HG02623 (cell line): ENCODE measurements at regions not wholly inside any gene's neighbourhood (a gene's known extent, or its start where the extent isn't known, plus 50 kb on each side); places are given as distances from the start of the nearest gene placed in this dataset.

Source experiments
- ATAC-seq: cut with Tn5 transposase; IDR thresholded peaks from one replicate; pipeline ENCODE4 v1.9.1; 2021; ENCODE audit warnings: moderate library complexity; ENCODE audit not compliant: unreplicated experiment

DNA sequence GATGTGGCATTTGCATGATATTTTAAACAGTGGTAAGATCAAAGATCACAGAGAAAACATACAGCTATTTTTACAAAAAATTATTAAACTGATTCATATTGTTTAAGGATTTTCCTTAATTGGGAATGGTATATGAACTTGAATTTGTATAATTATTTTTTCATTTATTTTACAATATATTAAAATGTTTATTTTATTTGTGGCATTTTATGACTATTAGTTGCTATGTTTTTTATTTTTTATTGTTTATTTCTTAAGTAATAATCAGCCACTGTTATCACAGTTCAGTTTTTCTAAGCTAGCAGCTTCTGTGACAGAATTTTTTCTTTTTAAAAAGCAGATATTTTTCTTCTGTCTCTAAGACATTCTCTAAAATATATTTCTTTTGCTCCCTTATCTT lies 387.0 kb upstream of the KHDRBS2 start:
- ATAC-seq, result no peak

DNA sequence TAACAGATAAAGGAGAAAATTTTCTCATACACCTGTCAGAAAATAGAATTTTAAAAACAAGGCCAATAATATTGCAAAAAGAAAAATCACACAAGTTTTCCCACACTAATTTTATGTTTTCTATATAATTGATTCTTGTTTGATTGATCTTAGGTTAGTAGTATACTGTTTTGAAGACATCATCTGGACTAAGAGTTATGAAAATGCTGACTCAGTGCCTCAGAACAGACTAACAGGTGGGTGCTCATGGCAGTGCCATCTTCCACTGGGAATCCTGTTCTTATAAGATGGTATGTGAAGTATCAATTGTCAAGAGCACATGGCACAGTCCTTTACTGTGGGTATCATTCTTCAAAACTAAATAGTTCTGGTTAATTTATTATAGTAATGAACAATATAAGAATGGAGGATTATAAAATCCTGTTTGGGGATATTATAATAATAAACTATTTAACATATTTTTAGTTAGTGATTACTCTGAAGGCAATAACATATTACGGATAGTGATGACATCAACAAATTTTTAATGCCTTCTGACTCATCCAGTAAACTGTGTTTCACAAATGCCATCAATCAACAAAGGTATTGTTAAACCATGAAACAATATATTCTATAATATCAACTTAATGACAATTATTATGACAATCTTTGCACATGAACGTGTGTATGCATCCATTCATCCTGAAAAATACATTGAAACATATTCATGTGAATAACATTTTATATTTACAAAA lies 384.6 kb upstream of the KHDRBS2 start:
- no peak for ATAC-seq

DNA sequence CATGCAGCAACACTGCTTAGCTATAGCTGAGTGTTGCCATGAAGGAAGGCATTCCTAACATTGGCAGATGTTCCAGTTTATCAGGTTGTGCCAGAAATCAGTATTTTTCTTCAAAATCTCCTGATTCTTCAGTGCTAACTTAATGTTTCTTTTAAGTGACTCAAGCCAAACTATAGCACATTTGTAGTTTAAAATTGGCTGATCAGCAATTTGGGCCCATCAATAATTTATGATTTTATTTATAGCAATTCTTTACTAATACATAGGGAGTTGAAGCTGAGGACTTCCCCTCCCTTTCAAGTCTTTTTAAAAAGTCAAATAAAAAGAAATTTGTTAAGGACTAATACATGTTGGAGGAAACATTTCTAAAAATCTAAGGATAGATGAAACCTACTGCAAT lies 383.8 kb upstream of the KHDRBS2 start:
- ATAC-seq, result no peak

DNA sequence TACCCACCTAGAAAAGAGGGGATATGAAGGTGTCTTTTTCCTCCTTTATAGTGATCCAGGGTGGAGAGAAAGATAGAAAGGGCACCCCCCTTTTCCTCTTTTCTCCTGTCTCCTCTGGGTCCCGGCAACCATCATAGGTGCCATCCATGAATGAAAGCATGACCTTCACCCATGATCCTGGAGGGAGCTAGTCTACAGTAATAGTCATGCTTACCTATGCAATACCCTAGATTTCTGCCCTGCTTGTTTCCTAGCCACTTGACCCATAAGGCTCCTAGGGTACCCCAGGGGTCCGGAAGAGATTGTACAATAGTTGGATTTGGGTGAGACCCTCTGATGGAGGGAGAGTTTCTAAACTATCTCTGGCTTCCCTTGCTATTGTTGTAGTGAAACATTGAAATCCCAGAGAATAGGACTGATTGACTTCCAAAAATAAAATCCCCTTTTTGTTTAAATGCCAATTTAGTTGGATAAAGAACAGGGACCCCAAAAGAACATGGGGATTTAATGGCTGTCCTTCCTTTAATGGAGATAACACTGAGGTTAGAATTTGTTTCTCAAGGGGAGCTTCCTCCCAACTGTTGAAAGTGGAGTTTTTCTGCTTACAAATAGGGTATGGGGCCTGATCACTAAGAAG lies 366.8 kb upstream of the KHDRBS2 start:
- no peak for ATAC-seq

DNA sequence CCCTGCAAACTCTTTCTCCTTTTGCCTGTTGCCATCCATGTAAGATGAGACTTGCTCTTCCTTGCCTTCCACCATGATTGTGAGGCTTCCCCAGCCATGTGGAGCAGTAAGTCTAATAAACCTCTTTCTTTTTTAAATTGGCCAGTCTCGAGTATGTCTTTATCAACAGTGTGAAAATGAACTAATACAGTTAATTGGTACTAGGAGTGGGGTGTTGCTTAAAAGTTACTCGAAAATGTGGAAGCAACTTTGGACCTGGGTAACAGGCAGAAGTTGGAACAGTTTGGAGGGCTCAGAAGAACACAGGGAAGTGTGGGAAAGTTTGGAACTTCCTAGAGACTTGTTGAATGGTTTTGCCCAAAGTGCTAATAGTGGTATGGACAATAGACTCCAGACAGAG lies 359.2 kb upstream of the KHDRBS2 start:
- ATAC-seq, result no peak

DNA sequence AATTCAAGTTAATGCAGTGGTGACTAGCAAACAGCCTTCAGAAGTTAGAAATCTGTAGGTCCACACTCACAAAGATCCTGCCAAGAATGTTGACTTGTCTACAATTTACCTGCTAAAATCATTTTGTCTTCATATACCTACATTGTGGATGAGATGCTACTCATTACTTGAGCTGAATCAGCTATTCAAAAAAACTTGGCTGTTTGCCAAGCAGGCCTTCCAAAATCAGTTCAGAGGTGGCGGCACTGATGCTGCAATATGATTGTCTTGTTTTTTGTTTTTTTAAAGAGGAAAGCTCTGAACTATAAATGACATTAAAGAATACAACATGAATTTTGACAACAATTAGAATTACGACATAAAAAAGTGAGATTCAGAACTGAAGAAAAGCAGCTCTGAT lies 354.7 kb upstream of the KHDRBS2 start:
- no peak for ATAC-seq

DNA sequence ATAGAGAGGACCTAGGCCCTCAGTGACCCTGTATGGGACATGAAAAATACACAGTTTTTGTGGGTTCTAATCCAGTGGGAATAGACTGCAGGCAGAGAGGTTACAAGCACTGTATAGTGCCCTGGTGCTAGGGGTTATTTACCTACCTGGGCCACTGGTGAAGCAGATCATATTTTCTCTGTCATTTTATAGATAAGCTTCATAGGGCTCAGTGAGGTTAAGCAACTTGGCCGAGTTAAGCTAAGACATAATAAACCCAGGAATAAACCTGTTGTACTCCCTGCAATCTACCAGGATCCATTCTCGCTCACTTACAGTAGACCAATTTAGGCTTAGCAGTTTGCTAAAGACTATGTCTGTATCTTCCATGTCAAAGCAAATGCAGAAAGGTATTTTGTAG lies 340.6 kb upstream of the KHDRBS2 start:
- ATAC-seq, result no peak

DNA sequence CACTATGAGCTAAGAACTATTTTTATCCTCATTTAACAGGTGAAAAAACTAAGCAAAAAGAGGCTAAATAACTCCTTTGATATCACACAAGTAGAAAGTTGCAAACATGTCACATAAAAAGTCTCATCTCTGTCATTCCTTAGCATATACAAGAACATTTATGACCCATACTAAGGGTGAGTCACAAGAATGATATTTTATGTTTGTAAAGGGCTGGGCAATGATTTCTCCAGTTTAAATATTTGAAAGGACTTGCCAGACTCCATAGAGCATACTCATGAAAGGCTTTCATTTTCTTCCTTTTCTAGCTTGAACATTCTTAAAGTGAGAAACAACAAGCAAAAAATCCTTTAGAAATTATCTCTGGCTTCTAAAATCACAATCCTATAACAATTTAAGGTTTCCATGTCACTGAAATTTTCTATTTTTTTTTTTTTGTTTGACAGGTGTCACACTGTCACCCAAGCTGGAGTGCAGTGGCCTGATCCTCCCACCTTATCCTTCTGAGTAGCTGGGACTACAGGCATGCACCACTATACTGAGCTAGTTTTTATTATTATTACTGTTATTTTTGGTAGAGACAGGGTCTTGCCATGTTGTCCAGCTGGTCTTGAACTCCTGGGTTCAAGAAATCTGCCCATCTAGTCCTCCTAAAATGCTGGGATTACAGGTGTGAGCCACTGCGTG lies 338.0 kb upstream of the KHDRBS2 start:
- no peak for ATAC-seq

DNA sequence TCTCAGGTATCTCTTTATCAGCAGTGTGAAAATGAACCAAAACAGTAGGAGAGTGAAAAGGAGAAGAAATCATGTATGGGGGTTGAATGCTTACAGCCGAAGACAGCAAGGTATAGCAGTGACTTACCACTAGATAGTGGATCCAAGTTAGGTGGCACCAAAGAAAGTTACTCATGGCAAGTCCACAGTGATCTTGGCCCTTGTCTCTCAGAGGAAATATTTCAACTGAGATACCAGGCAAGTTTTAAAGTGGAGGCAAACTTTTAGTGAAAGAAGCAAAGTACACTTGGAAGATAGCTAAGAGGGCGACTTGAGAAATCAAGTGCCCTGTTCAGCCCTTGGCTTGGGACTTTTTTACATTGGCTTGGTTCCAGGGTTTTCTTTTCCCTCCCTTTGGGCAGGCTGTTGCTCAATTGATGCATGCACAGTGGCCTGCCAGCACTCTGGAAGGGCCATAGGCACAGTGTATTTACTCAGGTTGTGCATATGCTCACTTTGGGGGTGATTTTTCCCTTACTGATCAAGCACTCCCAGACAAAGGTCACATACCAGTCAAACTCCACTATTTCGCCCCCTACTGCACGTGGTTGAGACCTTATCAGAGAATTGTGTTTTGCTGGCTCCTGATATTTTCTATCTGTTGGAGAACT lies 329.5 kb upstream of the KHDRBS2 start:
- no peak for ATAC-seq

DNA sequence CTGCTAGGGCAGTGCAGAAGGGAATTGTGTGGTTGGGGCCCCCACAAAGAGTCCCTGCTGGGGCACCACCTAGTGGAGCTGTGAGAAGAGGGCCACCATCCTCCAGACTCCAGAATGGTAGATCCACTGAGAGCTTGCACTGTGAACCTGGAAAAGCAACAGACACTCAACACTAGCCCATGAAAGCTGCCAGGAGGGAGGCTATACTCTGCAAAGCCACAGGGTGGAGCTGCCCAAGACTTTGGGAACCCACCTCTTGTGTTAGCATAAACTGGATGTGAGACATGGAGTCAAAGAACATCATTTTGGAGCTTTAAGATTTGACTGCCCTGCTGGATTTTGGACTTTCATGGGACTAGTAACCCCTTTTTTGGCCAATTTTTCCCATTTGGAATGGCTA lies 328.4 kb upstream of the KHDRBS2 start:
- ATAC-seq, result no peak

DNA sequence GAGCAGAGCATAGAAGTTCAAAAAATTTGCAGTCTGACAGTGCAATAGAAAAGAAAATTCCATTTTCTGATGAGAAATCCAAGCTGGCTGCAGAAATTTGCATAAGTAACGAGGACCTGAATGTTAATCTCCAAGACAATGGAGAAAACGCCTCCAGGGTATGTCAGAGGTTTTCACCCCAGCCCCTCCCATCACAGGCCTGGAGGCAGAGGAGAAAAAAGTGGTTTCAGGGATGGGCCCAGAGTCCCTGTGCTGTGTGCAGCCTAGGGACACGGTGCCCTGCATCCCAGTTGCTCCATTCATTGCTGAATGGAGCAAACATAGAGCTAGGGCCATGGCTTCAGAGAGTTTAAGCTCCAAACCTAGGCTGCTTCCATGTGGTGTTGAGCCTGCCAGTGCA lies 327.9 kb upstream of the KHDRBS2 start:
- no peak for ATAC-seq

DNA sequence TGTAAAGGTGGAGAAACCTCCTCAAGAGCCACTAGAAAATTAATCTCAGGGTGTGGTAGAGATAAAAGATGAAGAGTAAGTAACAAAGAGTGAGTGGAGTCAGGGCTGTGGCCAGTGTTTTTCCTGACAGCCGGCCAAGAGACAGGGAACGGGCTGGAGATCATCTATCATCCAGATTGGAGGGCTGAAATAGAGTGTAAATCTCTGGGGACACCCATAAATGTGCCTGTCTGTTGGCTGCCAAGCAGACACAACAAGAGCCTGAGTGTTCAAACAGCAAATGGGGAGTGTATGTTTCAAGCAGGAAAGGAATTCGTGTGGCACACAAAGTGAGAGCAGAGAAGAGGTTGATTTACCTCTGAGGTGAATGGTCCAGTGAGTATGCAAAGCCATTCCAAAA lies 326.4 kb upstream of the KHDRBS2 start:
- no peak for ATAC-seq

DNA sequence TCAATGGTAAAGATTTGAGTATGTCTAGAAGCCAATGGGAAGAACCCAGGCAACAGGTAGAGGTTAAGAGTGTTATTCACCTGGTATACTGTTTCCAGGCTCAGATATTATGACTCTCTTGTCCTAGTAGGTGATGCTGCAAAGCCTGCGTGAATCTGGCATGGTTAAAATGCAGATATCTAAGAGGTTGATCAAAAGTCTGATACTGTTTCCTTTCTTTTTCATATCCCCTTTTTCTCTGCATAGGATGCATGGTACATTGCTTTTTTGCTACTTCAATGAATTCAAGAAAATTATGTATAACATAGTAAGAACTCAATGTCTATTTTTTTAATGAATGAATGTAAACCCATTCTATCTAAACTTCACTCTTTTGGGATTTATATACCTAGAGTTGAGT lies 284.3 kb upstream of the KHDRBS2 start:
- ATAC-seq, result no peak

DNA sequence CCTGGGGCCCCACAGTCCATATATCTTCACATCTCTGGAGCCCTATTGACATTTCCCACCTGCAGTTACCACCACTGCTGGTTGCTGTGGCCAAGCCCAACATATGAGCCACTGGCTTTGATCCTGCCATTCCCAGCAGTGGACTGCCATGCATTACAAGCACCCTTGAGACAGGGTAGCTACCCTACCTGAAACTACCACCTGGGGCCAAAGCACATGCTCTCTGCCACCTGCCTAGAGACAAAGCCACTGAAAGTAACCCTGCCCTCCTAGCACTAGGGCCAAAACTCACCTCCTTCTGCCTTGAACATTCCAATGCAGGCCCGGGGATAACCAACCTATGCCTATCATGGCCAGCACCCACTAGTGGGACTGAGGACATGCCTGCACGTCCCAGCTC lies 255.5 kb upstream of the KHDRBS2 start:
- ATAC-seq, result no peak

DNA sequence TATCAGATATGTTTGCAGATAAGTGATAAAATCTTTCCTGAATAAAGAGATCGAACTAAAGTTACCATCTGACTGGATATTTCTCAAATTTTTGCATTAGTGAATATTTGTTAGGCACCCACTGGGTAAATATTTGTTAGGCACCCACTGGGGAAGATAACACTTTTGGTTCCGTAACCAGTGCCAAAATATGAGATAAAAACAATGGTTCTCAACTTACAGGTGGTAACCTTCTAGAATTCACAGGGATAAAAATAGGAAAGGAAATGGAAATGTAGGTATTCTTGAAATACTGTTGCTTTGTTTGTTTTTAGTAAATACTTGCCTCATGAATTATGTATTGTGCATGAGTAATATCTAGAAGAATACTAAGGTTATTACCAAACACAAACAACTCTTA lies 245.0 kb upstream of the KHDRBS2 start:
- no peak for ATAC-seq

DNA sequence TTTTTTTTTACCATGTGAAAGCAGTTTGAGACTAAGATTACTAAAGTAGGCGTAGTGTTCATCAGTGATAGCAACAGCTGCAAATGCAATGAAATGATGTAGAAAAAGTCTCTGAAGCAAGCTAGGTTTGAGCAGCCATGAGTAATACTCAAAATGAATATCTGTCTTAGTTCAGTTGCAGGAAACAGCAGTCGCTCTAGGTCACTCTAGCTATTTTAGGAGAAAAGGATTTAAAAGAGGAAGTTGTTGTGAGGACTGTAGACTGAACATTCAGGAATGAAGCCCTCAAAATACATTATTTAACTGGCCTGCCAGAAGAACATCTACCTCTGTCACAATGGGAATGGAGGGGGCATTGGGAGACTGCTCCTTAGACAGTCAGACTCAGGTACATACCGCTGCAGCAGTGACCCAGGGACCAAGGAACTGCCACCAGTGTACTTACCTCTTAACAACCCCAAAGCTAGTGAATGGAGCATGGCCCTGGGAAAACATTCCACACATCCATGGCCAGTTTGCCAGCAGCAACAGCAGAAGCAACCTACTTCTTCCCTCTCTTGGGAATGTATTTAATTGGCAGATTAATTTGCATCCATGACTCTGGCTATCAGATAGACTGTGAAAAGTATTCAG lies 243.0 kb upstream of the KHDRBS2 start:
- ATAC-seq, result no peak

DNA sequence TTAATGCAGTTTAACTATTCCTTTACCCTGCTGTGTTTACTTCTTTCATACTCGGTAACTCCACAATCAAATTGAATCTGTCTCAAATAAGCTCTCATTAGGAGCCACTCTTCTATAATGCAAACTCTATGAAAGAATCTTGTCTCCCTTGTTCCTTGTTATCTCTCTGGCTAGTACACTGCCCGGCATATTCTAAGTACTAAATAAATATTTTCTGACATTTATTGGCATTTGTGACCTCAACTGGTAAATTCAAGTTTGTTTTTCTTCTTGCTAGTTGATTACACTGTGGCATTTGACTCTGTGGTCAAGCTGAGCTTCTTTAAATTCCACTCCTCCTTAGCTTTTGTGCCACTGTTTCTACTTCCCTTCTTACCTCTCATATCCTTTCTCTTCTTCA lies 237.6 kb upstream of the KHDRBS2 start:
- ATAC-seq, result no peak

DNA sequence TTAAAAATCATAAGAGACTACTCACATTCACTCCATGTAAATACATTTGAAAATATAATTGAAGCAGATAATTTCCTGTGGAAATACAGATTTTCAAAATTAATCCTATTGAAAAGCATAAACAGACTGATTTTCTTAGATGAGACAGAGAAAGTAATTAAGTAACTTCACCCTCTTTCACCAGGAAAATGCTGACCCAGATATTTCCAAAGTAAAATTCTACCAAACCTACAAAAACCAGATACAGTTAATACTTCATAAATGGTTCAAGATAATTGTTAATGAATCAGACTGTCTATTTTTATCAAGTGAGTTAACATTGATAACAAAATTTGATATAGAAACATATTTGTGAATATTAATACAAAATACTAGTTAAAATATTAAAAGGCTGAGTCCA lies 233.5 kb upstream of the KHDRBS2 start:
- no peak for ATAC-seq

DNA sequence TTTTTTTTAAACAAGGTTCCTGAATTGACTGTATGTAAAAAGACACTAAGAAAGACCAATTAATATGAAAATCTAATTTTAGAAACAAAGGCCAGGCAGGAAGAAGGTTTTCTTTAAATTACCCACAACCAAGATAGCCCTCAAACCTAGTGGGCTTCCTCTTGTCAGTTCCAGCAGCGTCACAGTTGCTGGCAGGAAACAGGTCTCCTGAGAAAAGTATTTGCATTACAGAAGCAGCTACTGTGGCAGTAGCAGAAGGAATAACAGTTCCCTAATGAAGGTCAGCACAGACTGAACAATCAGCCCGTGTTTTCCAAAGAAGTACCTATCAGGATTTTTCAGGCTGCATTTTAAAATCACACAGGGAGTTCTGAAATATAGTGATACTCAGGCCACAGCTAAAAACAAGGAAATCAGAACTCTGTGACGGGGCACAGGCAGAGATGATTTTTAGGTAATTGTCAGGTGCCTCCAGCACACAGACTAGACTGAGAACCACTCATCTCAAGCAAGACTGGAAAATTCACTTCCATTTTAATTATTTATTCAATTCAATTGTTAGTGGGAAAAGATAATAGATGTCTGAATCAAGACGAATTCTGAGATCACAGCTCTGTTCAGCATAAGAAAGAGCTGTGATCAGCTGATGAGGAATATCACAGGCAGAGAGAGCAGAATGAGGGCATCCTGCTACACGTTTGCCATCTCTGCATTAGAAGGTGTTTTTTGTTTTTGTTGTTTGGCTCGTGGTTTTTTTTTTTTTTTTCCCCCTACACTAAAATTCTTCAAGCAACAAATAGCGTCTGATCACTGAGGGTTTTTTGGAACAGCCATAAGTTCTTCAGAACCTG lies 230.5 kb upstream of the KHDRBS2 start:
- no peak for ATAC-seq

DNA sequence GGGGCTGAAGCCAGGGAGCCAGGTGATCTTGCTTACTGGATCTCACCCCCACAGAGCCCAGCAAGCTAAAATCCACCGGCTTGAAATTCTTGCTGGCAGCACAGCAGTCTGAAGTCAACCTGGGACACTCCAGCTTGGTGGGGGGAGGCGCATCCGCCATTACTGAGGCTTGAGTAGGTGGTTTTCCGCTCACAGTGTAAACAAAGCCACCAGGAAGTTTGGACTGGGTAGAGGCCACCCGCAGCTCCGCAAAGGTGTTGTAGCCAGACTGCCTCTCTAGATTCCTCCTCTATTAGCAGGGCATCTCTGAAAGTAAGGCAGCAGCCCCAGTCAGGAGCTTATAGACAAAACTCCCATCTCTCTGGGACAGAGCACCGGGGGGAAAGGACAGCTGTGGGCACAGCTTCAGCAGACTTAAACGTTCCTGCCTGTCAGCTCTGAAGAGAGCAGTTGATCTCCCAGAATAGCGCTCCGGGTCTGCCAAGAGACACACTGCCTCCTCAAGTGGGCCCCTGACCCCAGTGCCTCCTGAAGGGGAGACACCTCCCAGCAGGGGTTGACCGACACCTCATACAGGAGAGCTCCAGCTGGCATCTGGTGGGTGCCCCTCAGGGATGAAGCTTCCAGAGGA lies 206.3 kb upstream of the KHDRBS2 start:
- ATAC-seq, result no peak
